ES-I3 (cell line): ENCODE measurements at regions not wholly inside any gene's neighbourhood (a gene's known extent, or its start where the extent isn't known, plus 50 kb on each side); places are given as distances from the start of the nearest gene placed in this dataset.
"Not testable (repeated sequence)": the region's sequence is repeated elsewhere in the genome, so short reads cannot be mapped to it uniquely, and the experiment has no call there.

Experiments
- H3K36me3 ChIP-seq: 2 replicates; pipeline ENCODE4 v1.6.1; 2013; ENCODE audit warnings: mild to moderate bottlenecking, low read length, control low read depth, moderate library complexity; ENCODE audit not compliant: insufficient read depth
- H3K4me1 ChIP-seq: 2 replicates; pipeline ENCODE4 v1.6.1; 2013; ENCODE audit warnings: mild to moderate bottlenecking, control low read depth, low read length; ENCODE audit not compliant: insufficient read depth
- H3K9ac ChIP-seq: 2 replicates; pipeline ENCODE4 v1.6.1; 2013; ENCODE audit warnings: low read depth, mild to moderate bottlenecking, low read length, moderate library complexity
- H3K9me3 ChIP-seq: 2 replicates; pipeline ENCODE4 v1.6.1; 2013; ENCODE audit warnings: mild to moderate bottlenecking, low read length, moderate library complexity; ENCODE audit not compliant: control insufficient read depth, insufficient read depth

DNA sequence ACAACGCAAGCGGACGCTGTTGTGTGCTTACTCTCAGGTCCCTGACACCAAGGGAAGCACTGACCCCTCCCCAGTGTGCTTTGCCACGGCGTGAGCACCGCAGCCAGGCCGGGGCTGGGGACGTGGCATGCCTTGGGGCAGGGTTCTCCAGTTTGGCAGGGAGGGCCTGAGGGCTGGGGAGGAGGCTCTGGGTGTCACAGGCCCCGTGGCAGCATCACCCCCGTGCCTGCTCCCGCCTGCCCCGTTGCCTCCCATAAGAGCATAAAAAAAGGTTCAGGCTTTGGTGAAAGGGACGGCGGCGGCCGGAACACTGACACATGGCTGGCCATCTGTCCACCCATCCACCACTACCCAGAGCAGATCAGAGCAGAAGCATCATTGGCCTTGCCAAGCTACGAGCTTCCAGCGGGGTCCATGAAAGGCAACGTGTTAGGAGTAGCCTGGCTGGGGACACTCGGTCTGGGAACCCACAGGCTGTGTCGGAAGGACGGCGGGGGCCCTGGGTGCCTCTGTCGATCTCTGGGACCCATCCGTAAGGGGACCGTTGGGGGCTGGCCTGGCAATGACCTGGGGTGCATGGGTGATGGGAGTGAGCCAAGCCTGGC is 183.0 kb downstream of the IGLL1 start:
- Histone ChIP-seq H3K9me3 (no peaks in the 10 kb centered on the region), H3K9ac (no peak overlapping the region), H3K4me1 (no peaks in the 10 kb centered on the region; the same call in 1 of the 2 replicates), H3K36me3 (no peaks in the 10 kb centered on the region)

DNA sequence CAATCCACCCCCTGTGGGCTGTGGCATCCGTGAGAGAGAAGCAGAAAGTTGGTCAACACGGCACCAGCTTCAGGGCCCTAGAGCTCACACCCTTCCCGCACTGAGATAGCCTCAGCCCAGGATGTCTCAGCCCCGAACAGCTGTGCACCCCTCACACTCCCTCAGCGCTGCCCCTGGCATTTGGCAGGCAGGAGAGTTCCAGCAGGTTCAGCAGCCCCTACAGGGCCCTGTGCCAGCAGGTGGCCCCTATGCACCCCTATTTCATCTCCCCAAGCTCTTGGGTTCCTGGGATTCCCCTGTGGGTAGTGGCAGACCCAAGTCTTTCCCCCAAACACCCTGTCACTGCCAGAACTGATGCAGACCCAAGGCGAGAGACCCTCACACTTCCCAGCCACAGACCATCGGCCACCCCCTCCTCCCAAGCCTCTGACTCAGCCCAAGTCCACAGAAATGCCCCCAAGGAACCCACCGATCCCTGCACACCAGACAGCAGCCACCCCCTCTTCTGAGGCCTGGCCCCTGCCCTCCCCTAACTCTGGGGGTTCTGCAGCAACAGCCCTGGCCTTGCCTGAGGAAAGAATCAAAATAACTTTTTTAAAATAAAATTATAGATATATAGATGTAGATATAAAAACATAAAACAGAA is 183.6 kb downstream of the IGLL1 start:
- no peaks in the 10 kb centered on the region; the same call in 1 of the 2 replicates for H3K4me1 ChIP-seq

DNA sequence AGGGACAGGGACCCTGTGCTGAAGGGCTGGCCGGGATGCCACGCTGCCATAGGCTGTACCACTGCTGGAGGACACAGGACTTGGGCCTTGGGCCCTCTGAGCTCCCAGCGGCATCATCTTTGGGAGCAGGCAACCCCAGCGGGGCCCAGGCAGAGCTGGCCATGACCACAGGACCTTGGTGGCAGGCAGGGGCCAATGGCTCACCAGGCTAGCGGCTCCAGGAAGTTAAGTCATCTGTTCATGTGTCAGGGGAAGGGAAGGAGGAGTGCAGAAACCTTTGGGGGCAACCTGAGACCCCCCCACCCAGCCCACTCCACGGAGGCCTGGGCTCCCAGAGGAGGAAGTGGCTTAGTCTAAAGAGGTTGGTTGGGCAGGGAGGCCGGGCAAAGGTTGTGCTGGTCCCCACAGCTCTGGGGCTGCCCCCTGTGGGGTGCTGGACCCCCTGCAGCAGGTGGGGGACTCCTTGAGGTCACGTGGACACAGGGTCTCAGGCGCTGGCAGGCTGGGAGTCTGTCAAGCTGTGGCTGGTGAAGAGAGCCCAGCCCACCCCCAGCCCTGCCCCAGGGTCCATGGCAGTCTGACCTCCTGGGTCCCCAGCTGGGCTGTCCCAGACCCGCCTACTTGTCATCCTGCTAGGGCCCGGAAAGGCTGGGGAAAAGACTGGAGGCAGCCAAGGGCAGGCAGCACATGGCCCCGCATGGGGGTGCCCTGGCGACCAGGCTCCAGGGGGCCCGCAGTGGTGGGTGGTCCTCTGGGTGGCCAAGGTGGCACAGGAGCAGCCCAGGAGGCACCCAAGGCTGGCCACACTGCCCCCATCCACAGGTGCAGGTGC is 184.3 kb downstream of the IGLL1 start:
- H3K9me3 ChIP-seq: no peaks in the 10 kb centered on the region
- H3K4me1 ChIP-seq: no peaks in the 10 kb centered on the region
- H3K9ac ChIP-seq: no peak overlapping the region
- H3K36me3 ChIP-seq: no peaks in the 10 kb centered on the region

More for the DNA sequence above, 183.6 kb downstream of the IGLL1 start:
- Histone ChIP-seq H3K36me3 (no peaks in the 10 kb centered on the region), H3K9me3 (no peaks in the 10 kb centered on the region), H3K9ac (no peak overlapping the region)

DNA sequence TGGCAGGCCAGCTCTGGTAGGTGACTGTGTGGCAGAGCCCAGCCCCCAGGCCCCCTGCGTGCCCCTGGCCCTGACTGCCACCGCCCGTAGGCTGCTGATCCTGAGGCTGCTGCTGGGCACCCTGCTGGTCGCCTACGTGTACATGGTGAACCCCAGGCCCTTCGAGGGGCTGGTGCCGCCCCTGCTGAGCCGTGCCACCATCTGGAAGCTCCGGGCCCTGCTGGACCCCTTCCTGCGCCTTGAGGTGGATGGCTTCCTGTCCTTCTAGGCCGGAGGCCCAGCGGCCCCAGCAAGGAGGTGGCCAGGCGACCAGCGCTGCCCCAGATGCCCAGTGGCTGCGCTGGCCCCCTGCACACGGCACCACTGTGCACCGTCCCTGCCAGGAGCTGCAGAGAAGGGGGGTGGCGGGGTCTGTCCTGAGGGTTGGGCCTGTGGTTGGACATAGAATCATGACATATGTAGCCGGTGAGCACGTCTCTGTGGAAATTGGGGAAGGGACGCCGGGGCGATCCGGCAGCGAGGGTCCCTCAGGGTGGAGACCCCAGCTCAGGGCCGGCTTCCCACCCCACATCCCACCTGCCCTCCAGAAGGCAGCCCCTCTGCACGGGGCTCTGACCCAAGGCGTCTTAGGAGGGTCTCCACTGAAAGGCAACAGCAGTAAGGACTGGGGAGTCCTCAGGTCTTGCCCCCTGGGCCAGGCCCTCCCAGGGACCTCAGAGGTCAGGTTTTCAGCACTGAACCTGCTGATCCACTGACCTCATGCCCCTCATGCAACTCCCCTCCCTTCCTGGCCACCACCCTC is 185.4 kb downstream of the IGLL1 start:
- H3K9ac ChIP-seq: no peak overlapping the region
- H3K9me3 ChIP-seq: no peaks in the 10 kb centered on the region
- H3K36me3 ChIP-seq: no peaks in the 10 kb centered on the region
- no peaks in the 10 kb centered on the region for H3K4me1 ChIP-seq

DNA sequence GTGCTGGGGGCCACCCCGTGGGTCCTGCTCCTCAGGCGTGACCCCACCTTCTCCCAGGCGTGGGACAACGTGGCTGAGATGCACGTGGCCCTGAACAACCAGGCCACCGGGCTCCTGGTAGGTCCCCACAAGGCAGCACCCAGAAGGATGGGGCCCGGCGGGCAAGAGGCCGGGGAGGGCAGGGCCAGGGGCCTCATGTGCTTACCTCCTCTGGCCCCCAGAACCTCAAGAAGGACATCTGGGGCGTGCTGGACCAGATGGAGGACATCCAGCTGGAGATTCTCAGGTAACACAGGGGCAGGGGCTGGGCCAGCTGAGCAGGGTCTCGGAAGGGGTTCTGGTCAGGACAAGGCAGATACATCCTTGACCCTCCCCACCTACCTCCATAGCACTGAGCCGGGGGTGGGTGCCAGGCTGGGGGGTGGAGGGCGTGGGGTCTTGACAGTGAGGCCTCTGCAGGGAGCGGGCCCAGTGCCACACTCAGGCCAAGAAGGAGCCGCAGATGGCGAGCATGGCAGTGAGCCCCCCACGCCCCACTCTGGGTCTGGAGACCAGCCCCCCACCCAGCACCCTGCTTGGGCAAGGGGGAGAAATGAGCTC is 186.3 kb downstream of the IGLL1 start:
- Histone ChIP-seq H3K9ac (no peak overlapping the region), H3K9me3 (no peaks in the 10 kb centered on the region), H3K36me3 (no peaks in the 10 kb centered on the region), H3K4me1 (no peaks in the 10 kb centered on the region)

DNA sequence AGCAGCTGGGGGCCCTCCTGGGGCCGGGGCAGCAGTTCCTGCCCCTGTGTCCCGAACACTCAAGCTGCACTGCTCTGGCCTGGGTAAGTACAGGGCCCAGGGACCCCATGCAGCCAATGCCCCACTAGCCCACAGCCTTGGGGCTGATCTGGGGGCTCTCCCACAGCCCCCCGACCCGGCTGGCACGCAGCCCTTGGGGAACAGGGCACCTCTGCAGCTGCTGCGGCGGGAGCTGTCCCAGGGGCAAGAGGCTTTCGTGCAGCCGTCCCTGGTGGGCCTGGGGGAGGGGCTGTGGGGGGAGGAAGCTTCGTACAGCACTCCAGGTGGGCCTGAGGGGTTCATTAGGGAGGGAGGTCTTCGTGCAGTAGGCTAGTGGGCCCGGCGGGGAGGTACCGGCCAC is 186.9 kb downstream of the IGLL1 start:
- H3K9ac ChIP-seq, H3K36me3 ChIP-seq: not testable (repeated sequence)

DNA sequence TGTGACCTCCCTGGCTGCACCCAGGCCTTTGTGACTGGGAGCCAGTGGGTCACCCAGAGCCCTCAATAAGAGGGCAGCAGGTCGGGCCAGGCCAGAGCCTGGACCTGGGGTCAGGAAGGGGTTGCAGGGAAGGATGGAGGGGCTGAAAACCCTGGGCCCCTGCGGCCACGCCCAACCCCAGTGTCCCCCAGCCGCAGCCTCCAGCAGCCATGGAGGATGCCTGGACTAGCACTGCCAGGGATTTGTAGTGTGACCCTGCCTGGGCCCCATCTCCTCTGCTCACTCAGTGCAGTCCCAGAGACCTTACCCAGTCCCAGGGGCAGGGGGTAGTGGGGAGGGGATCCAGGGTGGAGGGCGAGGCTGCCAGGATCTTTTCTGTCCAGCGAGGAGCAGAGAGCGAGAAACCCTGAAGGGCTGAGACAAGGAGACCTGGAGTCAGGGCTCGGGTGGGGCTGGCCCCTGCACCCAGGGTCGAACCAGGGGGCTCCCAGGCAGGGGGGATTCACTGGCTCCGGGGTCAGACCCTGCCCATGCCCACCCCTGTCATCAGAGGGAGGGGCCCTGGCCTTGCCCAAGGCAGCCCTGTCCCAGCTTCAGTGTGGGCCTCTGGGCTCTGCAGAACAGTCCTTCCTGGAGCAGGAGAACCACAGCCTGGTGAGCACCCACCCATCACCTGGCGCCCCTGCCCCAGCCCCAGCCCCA is 187.5 kb downstream of the IGLL1 start:
- Histone ChIP-seq H3K36me3 (no peaks in the 10 kb centered on the region), H3K9me3 (no peaks in the 10 kb centered on the region), H3K4me1 (no peaks in the 10 kb centered on the region), H3K9ac (no peak overlapping the region)

More for the DNA sequence above, 186.9 kb downstream of the IGLL1 start:
- not testable (repeated sequence) for H3K9me3 ChIP-seq, H3K4me1 ChIP-seq

DNA sequence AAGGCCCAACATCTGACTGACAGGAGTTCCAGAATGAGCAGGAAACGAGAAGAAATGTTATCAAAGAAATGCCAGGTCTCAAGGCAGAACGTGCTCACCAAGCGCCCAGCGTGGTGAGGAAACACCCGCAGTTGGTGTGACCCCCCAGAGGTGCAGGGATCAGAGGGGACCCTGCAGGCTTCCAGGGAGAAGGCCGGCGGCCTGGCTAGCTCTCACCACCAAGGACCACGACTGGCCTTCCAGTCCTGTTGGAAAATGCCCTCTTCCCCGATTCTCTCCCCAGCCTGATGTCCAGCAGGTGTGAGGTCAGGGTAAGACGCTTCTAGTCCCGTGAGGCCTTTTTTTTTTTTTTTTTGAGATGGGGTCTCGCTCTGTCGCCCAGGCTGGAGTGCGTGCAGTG is 189.1 kb downstream of the IGLL1 start:
- Histone ChIP-seq H3K4me1 (no peaks in the 10 kb centered on the region), H3K9me3 (no peaks in the 10 kb centered on the region), H3K9ac (no peak overlapping the region), H3K36me3 (no peaks in the 10 kb centered on the region)

DNA sequence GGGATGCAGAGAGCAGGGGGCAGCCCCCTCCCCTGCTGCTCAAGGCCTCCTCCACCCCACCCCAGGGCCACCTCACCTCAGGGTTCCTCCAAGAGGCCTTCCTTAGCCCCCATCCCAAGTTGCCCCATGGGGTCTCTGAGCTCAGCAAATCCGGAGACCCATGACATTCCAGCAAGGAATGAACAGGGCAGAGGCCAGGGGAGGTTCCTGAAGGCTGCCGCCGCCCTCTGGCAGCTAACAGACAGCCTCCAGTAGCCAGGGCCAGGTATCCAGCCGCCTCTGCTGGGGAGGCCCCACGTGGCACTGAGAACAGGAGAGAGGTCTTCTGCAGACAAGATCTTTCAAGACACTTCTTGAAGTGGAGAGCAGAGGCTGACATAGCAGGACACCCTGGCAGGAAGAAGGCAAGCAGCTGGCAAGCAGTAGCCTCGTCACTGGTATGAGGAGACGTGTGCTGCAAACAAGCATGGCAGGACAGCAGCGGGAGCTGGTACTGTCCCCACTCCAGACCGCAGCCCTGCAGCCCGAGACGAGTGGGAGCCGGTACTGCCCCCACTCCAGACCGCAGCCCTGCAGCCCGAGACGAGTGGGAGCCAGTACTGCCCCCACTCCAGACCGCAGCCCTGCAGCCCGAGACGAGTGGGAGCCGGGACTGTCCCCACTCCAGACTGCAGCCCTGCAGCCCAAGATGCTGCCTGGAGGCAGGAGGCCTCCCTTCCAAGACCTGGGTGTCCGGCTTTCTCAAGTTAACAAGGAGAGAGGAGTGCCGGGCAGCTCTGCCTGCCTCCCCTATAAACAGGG is 190.6 kb downstream of the IGLL1 start:
- no peaks in the 10 kb centered on the region for H3K4me1 ChIP-seq
- no peaks in the 10 kb centered on the region for H3K36me3 ChIP-seq
- no peak overlapping the region for H3K9ac ChIP-seq
- H3K9me3 ChIP-seq: no peaks in the 10 kb centered on the region

DNA sequence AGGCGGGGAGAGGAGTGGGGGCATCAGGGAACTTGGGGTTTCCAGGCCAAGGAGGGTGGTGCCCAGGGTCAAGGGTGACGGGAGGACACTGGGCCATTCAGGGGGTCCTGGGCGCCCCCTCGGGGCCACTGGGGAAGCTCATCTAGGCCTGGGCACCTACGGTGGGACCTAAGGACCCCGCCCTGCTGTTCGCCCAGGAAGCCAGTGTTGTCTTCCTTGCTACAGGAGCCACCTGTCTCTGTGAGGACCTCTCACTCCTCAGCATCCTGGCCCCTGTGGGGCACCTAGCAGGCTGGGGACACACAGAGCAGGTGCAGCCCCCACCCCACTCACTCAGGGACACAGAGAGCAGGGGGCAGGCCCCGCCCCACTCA is 191.6 kb downstream of the IGLL1 start:
- Histone ChIP-seq H3K36me3 (no peaks in the 10 kb centered on the region), H3K9ac (no peak overlapping the region), H3K4me1 (no peaks in the 10 kb centered on the region; the same call in 1 of the 2 replicates), H3K9me3 (no peaks in the 10 kb centered on the region)

DNA sequence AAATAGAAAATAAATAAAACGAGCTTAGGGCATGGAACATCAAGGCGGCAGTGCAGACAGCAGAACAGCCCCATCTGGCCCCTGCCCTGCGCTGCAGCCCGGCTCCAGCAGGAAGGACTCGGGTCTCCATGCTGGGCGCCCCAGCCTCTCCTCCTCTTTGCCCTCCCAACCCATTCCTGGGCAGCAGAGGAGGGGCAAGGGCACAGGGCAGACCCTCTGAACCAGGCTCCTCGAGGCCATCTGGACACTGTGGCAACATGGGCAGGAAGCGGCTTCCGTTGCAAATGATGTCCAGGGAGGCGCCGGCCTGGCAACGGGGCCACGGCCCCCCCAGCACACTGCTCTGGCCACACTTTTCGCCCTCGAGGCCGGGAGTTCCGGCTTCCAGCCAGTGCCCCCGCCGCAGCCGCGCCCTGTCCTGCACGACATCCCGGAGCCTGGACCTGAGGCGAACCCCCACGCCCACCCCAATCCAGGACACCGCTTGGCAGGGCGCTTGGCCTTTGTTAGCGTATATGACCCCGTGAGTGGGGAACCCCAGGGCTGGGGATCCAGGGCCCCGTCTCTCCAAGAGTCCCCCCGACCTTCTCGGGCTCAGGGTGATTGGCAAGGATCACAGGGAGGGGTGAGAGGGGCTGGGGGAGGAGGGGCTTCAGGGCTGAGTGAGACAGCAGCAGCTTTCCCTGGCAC is 192.1 kb downstream of the IGLL1 start:
- H3K4me1 ChIP-seq: no peaks in the 10 kb centered on the region; the same call in 1 of the 2 replicates
- no peak overlapping the region for H3K9ac ChIP-seq
- H3K36me3 ChIP-seq: no peaks in the 10 kb centered on the region
- no peaks in the 10 kb centered on the region for H3K9me3 ChIP-seq

DNA sequence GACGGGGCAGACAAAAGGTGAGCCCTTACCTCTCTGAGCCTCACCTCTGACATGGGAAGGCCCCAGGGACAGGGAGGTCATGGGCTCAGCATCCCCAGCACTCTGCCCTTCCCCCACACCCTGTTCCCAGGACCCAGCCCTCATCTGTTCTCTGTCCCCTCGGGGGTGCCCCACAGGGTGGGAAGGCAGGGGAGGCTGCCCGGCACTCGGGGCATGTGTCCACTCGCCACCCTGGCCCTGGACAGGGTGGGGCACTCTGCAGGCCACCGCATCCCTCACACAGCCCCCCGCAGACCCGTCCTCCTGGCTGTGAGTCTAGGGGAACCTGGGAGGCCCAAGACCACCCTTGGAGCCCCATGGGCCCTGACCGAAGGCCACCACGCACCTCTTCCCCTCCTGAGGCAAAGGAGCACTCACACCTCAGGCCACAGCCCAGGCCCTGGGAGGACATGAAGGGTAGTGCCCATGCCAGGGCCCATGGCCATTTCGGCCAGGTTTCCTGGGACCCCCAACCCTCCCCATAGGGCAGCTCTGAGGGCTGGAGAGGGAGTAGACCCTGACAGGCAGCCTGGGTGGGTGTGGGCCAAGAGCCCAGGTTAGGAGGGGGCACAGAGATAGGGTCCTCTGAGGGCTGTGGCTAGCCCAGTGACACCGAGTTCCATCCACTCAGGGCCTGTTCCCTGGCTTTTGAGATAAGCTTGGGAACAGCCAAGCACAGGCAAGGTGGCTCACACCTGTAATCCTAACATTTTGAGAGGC is 193.1 kb downstream of the IGLL1 start:
- Histone ChIP-seq H3K4me1 (no peaks in the 10 kb centered on the region; the same call in 1 of the 2 replicates), H3K36me3 (no peaks in the 10 kb centered on the region), H3K9ac (no peak overlapping the region), H3K9me3 (no peaks in the 10 kb centered on the region)
